B cell (primary cell): ENCODE measurements at regions not wholly inside any gene's neighbourhood (a gene's known extent, or its start where the extent isn't known, plus 50 kb on each side); places are given as distances from the start of the nearest gene placed in this dataset.
"Not testable (repeated sequence)": the region's sequence is repeated elsewhere in the genome, so short reads cannot be mapped to it uniquely, and the experiment has no call there.

Source experiments
- ATAC-seq: fragments of 200-7000 bp; cut with Tn5 transposase; one replicate; pipeline ENCODE4 v1.10.0; 2021; ENCODE audit warnings: low read depth, mild to moderate bottlenecking, moderate number of reproducible peaks, moderate library complexity
- CTCF ChIA-PET: fragments of 350-600 bp; sonication (Branson Sonifier 250); formaldehyde crosslinking; loops from one replicate; lab custom pipeline; 2021; ENCODE audit warnings: antibody characterized with exemption, inconsistent platforms; lab: Charles Lee
- POLR2A ChIA-PET: fragments of 350-600 bp; sonication (Branson Sonifier 250); formaldehyde crosslinking; loops from one replicate; lab custom pipeline; 2021; ENCODE audit warnings: antibody characterized with exemption; lab: Charles Lee
- DNase-seq: peaks from one replicate; pipeline ENCODE4 v3.0.0; 2013
- H2AFZ ChIP-seq: 2 replicates; pipeline ENCODE4 v1.6.1; 2012; ENCODE audit warnings: mild to moderate bottlenecking, low read depth, low read length; ENCODE audit not compliant: insufficient read depth, poor library complexity, severe bottlenecking
- H3K27ac ChIP-seq, 2 donors: 1 replicate in 1 of 2; 2 replicates in 1 of 2; pipeline ENCODE4 v1.5.1; 2012 to 2013; ENCODE audit warnings: low read length in 2 of 2, mild to moderate bottlenecking in 2 of 2, moderate library complexity in 1 of 2
- H3K27me3 ChIP-seq, 4 experiments: fragments of 200-600 bp in 1 of 4; sonication (generic) in 1 of 4; replicated peaks in 1 of 4; 1 replicate in 2 of 4; 2 replicates in 2 of 4; pipeline versions ENCODE4 v1.6.1 to v1.7.0; 2013 to 2016; ENCODE audit warnings: low read length in 3 of 4, mild to moderate bottlenecking in 2 of 4, mixed read lengths in 1 of 4, moderate library complexity in 1 of 4; ENCODE audit not compliant: insufficient read depth in 4 of 4, control insufficient read depth in 3 of 4; ENCODE audit errors: control extremely low read depth in 1 of 4
- H3K36me3 ChIP-seq, 2 experiments: replicated peaks in 1 of 2; 1 replicate in 1 of 2; 2 replicates in 1 of 2; pipeline versions ENCODE4 v1.6.1 to v1.7.1; 2013; ENCODE audit warnings: low read length in 1 of 2; ENCODE audit not compliant: insufficient read depth in 2 of 2, control insufficient read depth in 1 of 2; ENCODE audit errors: control extremely low read depth in 1 of 2, extremely low read depth in 1 of 2
- H3K4me1 ChIP-seq, 2 donors: fragments of 200-600 bp in 1 of 2; sonication (generic) in 1 of 2; 1 replicate in 1 of 2; 2 replicates in 1 of 2; pipeline versions ENCODE4 v1.5.1 to v1.6.1; 2013 to 2017; ENCODE audit warnings: low read length in 2 of 2; ENCODE audit not compliant: control insufficient read depth in 2 of 2, insufficient read depth in 2 of 2
- H3K4me2 ChIP-seq: replicated peaks from 2 replicates; pipeline ENCODE3; 2012; ENCODE audit warnings: mild to moderate bottlenecking, low read depth, low read length; ENCODE audit not compliant: poor library complexity, severe bottlenecking
- H3K4me3 ChIP-seq, 5 experiments: fragments of 200-600 bp in 1 of 5; sonication (generic) in 1 of 5; 1 replicate in 3 of 5; 2 replicates in 2 of 5; pipeline versions ENCODE4 v1.5.1 to v1.7.0; 2011 to 2016; ENCODE audit warnings: low read length in 4 of 5, mild to moderate bottlenecking in 4 of 5, low read depth in 2 of 5, control low read depth in 1 of 5, moderate library complexity in 1 of 5; ENCODE audit not compliant: insufficient read depth in 1 of 5; ENCODE audit errors: control extremely low read depth in 1 of 5, extremely low read depth in 1 of 5
- H3K79me2 ChIP-seq: fragments of 200-600 bp; sonication (generic); one replicate; pipeline ENCODE4 v1.6.0; 2016; ENCODE audit warnings: low read length; ENCODE audit not compliant: control insufficient read depth, insufficient read depth
- H3K9ac ChIP-seq: fragments of 200-600 bp; sonication (generic); 2 replicates; pipeline ENCODE4 v1.6.1; 2017; ENCODE audit warnings: mild to moderate bottlenecking, low read length, moderate library complexity
- H3K9me3 ChIP-seq, 3 donors: one replicate each; pipeline versions ENCODE4 v1.6.1 to v1.7.1; 2013; ENCODE audit warnings: low read length in 2 of 3; ENCODE audit not compliant: control insufficient read depth in 2 of 3, insufficient read depth in 1 of 3; ENCODE audit errors: control extremely low read depth in 1 of 3
- H4K20me1 ChIP-seq: 2 replicates; pipeline ENCODE4 v1.6.0; 2012; ENCODE audit warnings: mild to moderate bottlenecking, low read length; ENCODE audit not compliant: insufficient read depth, control insufficient read depth, poor library complexity, severe bottlenecking
- H3K27ac Mint-ChIP-seq: one replicate; pipeline ENCODE4 v1.8.0; 2021; ENCODE audit warnings: mixed read lengths
- H3K27me3 Mint-ChIP-seq: one replicate; pipeline ENCODE4 v1.8.0; 2021; ENCODE audit warnings: mixed read lengths
- H3K4me1 Mint-ChIP-seq: one replicate; pipeline ENCODE4 v1.8.0; 2021; ENCODE audit warnings: mixed read lengths
- H3K4me3 Mint-ChIP-seq: one replicate; pipeline ENCODE4 v1.8.0; 2021; ENCODE audit warnings: mixed read lengths
- H3K9me3 Mint-ChIP-seq: one replicate; pipeline ENCODE4 v1.8.0; 2022; ENCODE audit warnings: mixed read lengths; ENCODE audit not compliant: insufficient read depth
- EZH2 ChIP-seq: IDR thresholded peaks from 2 replicates; pipeline ENCODE4 v1.6.1; 2012; ENCODE audit warnings: borderline replicate concordance, low read depth, mild to moderate bottlenecking, moderate library complexity, low read length; ENCODE audit not compliant: insufficient read depth, poor library complexity, severe bottlenecking
- WGBS: methylation state at CpG from one replicate; pipeline ENCODE4 v1.1.5; 2013; ENCODE audit warnings: missing lambda C conversion rate; ENCODE audit not compliant: insufficient coverage; 5-methylcytosine and 5-hydroxymethylcytosine counted together
- intact Hi-C: fragments of 100-400 bp; cut with micrococcal nuclease; formaldehyde crosslinking; loops from one replicate; pipeline ENCODE4 v1.10.0; 2022
- TF ChIP-seq, protein P1 (sequence below): fragments of 200-600 bp; IDR thresholded peaks from one replicate; pipeline ENCODE4 v1.8.0; 2022; ENCODE audit warnings: antibody characterized with exemption, mild to moderate bottlenecking

DNA sequence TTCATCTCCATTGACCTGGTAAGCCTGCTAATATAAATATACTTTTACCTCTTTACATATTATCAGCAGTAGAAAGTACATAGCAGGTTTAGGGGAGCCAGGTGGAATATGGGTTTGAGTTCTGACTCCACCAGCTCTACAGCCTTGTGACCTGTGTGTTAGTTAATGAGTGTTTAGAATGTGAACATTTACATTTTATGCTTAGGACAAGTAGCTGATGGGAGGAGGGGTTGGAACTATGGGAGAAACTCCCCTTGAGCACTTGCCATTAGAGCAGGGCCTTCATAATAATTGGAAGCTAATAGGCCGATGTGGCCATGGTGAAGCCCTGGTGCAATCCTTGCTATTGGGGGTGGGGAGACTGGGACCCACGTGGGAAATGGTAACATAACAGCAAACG, 148.3 kb upstream of the NTRK2 start:
- TF ChIP-seq, protein P1, sequence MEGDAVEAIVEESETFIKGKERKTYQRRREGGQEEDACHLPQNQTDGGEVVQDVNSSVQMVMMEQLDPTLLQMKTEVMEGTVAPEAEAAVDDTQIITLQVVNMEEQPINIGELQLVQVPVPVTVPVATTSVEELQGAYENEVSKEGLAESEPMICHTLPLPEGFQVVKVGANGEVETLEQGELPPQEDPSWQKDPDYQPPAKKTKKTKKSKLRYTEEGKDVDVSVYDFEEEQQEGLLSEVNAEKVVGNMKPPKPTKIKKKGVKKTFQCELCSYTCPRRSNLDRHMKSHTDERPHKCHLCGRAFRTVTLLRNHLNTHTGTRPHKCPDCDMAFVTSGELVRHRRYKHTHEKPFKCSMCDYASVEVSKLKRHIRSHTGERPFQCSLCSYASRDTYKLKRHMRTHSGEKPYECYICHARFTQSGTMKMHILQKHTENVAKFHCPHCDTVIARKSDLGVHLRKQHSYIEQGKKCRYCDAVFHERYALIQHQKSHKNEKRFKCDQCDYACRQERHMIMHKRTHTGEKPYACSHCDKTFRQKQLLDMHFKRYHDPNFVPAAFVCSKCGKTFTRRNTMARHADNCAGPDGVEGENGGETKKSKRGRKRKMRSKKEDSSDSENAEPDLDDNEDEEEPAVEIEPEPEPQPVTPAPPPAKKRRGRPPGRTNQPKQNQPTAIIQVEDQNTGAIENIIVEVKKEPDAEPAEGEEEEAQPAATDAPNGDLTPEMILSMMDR: no peak
- no peak for TF ChIP-seq EZH2
- Histone ChIP-seq H3K4me2 (no peak overlapping the region), H4K20me1 (no peaks in the 10 kb centered on the region), H3K27ac (no peak overlapping the region), H2AFZ (no peak overlapping the region), H3K9me3 (peaks cover 0 to 2% (median 0%) of the 10 kb centered on the region in 3 donors), H3K4me3 (no peak overlapping the region), H3K4me1 (no peaks in the 10 kb centered on the region), H3K79me2 (no peaks in the 10 kb centered on the region), H3K9ac (no peak overlapping the region), H3K27me3 (no peaks in the 10 kb centered on the region), H3K36me3 (no peaks in the 10 kb centered on the region)
- intact Hi-C loops: no loop called here
- CTCF ChIA-PET: no interaction called here
- Mint-ChIP-seq H3K4me3 (no peak overlapping the region), H3K4me1 (no peaks in the 10 kb centered on the region), H3K27ac (no peak overlapping the region), H3K27me3 (no peaks in the 10 kb centered on the region), H3K9me3 (peaks cover 2% of the 10 kb centered on the region)
- POLR2A ChIA-PET: no interaction called here
- DNase-seq: no peak
- WGBS: 90% methylated on average over 1 of the region's 3 CpGs
- ATAC-seq: no peak

DNA sequence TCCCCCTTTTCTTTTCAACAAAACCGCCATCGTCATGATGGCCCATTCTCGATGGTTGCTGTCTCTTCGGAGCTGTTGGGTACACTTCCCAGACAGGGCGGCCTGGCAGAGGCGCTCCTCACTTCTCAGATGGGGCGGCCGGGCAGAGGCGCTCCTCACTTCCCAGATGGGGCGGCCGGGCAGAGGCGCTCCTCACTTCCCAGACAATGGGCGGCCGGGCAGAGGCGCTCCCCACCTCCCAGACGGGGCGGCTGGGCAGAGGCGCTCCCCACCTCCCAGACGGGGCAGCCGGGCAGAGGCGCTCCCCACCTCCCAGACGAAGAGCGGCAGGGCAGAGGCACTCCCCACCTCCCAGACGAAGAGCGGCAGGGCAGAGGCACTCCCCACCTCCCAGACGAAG, 143.3 kb upstream of the NTRK2 start:
- CTCF ChIA-PET, POLR2A ChIA-PET, H3K9ac ChIP-seq, H3K27ac ChIP-seq, H3K27me3 Mint-ChIP-seq, H4K20me1 ChIP-seq, H3K4me3 ChIP-seq, H3K4me2 ChIP-seq, DNase-seq, H3K4me1 ChIP-seq, intact Hi-C loops, H3K27me3 ChIP-seq, H3K4me3 Mint-ChIP-seq, H3K27ac Mint-ChIP-seq, H3K9me3 Mint-ChIP-seq, H3K79me2 ChIP-seq, H3K4me1 Mint-ChIP-seq, H2AFZ ChIP-seq, ATAC-seq, H3K36me3 ChIP-seq: not testable (repeated sequence)
- 93% methylated on average over 24 of the region's 26 CpGs for WGBS
- peaks cover 0 to 12% (median 0%) of the 10 kb centered on the region in 3 donors for H3K9me3 ChIP-seq

DNA sequence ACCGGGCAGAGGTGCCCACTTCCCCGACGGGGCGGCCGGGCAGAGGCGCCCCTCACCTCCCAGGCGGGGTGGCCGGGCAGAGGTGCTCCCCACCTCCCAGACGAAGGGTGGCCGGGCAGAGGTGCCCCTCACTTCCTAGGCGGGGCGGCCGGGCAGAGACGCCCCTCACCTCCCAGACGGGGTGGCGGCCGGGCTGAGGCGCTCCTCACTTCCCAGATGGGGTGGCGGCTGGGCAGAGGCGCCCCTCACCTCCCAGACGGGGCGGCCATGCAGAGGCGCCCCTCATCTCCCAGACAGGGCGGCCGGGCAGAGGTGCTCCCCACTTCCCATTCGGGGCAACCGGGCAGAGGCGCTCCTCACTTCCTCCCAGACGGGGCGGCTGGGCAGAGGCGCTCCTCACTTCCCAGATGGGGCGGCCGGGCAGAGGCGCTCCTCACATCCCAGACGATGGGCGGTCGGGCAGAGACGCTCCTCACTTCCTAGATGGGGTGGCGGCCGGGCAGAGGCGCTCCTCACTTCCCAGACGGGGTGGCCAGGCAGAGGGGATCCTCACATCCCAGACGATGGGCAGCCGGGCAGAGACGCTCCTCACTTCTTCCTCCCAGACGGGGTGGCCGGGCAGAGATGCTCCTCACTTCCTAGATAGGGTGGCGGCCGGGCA, 142.3 kb upstream of the NTRK2 start:
- H3K9me3 ChIP-seq: peaks cover 0 to 12% (median 0%) of the 10 kb centered on the region in 3 donors
- H3K27ac ChIP-seq, H3K36me3 ChIP-seq, H3K27me3 ChIP-seq, H3K4me2 ChIP-seq, H3K4me1 ChIP-seq, DNase-seq, H2AFZ ChIP-seq, H3K4me3 Mint-ChIP-seq, CTCF ChIA-PET, POLR2A ChIA-PET, ATAC-seq, H3K9me3 Mint-ChIP-seq, H4K20me1 ChIP-seq, H3K4me1 Mint-ChIP-seq, H3K27ac Mint-ChIP-seq, H3K27me3 Mint-ChIP-seq, H3K9ac ChIP-seq, H3K4me3 ChIP-seq, H3K79me2 ChIP-seq, intact Hi-C loops: not testable (repeated sequence)
- WGBS: 95% methylated on average over 46 of the region's 49 CpGs
